HG02943 (cell line): ENCODE measurements at regions not wholly inside any gene's neighbourhood (a gene's known extent, or its start where the extent isn't known, plus 50 kb on each side); places are given as distances from the start of the nearest gene placed in this dataset.

Experiments
- ATAC-seq: cut with Tn5 transposase; IDR thresholded peaks from one replicate; pipeline ENCODE4 v1.9.1; 2021; ENCODE audit warnings: mild to moderate bottlenecking, low read depth, moderate library complexity; ENCODE audit not compliant: unreplicated experiment

DNA sequence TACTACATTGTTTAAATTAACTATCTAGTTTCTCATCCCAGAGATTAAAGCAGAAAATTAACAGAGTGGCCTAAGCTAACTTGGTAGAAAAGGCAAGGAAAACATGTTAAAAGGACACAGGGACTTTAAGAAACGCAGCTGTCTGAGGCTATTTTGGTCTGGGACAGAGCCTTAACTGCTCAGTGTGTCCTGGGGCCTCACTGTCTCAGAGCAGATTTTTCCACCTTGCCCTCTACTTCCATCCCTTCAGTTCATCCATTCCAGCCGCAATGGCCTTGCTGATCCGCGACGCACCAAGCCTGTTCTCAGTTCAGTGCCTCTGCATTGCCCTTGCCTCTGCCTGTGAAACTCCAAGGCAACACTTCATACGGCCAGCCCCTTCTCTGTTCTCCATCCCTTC lies 114.9 kb upstream of the OSR1 start:
- no peak for ATAC-seq

DNA sequence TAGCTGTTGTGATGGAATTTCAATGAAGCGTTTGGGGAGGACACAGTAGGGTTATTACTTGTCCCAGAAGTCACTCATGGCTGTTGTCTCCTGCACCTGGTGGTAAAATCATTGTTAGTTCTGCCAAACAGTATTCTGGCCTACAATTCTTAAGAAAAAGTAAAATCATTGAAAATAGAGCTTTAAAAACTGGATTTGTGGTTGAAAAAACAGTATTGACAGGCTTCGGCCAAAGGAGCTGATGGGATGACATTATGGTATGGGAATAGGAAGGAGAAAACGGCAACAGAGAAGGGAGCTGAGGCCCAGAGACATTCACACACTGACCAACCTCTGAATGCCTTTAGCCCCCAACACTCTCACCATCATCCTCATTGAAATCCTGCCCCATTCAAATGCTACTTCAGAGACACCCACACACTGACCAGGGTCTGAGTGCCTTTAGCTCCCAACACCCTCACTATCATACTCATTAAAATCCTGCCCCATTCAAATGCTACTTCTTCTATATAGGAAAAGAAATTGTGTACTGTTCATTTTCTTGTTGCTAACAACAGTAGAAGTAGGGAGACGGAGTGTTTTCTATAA lies 114.1 kb upstream of the OSR1 start:
- ATAC-seq, result no peak

DNA sequence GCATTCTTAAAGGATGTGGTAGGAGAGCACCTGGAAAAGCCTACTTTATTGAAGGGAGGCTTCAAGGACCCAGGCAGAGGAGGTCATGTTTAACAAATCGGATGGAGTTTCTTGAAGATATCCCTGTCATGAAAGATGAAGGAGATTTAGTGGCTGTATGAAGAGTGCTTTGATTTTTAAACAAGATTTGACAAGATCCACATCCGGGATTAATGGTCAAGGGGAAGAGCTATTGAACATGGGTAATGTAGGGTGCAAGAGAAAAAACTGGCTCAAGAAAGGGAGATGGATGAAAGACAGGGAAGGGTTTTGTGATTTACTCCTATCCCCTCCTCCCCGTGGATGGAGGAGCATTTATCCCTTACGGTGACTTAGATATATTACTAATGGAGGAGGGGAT lies 113.1 kb upstream of the OSR1 start:
- ATAC-seq, result no peak

DNA sequence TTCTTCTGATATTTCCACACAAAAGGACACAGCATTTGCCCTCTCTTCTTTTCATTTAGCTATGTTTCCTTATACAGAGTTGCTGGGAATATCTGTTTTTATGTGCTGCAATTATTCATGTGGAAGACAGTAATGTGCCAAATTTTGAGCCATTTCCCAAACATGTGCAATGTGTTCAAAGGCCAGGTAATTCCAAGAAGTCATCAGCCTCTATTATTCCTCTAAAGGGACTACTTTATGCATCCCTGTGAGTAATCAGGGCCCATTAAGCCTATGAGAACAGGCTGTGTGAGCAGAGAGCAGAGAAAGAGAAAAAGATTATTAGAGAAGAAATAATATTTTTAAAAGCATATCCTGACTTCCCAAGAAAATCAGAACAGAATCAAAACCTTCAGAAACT lies 107.6 kb upstream of the OSR1 start:
- no peak for ATAC-seq

DNA sequence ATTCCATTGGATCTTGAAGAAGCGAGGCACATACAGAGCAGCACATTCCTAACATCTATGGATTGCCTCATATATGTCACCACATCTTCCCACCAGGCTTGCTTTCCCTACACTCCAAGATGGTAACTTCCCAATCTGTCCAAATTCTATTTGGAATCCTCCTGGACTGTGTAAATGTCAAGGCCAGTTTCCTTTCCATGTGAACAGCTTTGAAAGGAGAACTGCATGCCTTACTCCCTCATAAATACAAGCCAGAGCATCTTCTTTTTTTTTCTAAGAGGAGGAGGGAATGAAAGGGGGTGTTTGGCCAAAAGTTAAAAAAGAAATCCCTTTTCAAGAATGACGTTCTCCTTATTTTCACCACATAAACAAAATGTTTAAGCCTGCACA lies 103.8 kb upstream of the OSR1 start:
- ATAC-seq, result no peak

DNA sequence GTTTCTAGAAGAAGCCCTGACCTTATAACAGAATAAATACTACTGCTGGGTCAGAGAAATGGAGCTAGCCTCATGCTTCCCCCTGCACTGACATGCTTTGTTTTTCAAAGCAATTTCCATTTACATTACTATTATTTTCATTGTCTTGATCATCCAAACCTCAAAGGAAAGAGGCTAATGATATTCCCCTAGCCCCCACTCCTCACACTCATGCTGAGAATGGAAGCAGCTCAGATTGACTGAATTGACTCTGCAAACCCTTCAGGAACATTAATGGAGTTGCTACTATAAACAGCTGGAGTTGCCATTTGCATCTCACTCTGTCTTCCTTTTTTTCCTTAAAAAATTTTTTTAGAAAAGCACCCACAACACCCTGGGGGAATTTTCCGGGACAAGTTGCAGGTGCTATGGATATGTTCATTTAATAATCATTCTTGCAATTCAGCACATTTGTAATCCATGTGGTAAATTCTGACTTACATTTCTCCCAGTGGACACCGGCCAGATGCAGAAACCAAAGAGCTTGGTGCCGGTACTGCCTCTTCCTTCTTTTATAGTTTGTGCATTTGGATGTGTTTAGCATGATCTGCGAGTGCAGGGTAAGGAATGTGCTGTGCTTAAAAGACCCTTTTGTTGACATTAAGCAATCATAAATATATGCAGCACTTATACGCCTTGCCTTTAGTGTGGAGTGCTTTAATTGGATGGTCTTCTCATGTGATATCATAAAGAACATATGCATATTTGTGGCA lies 103.3 kb upstream of the OSR1 start:
- no peak for ATAC-seq

DNA sequence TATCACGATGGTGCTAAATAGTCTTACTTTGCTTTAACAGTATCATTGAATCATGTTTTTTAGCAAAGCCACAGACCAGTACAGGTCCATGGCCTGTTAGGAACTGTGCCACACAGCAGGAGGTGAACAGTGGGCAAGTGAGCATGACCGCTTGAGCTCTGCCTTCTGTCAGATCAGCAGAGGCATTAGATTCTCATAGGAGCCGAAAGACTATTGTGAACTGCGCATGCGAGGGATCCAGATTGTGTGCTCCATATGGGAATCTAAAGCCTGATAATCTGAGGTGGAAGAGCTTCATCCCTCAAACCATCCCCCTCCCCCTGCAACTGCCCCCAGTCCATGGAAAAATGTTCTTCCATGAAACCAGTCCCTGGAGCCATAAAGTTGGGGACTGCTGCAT lies 102.3 kb upstream of the OSR1 start:
- no peak for ATAC-seq

DNA sequence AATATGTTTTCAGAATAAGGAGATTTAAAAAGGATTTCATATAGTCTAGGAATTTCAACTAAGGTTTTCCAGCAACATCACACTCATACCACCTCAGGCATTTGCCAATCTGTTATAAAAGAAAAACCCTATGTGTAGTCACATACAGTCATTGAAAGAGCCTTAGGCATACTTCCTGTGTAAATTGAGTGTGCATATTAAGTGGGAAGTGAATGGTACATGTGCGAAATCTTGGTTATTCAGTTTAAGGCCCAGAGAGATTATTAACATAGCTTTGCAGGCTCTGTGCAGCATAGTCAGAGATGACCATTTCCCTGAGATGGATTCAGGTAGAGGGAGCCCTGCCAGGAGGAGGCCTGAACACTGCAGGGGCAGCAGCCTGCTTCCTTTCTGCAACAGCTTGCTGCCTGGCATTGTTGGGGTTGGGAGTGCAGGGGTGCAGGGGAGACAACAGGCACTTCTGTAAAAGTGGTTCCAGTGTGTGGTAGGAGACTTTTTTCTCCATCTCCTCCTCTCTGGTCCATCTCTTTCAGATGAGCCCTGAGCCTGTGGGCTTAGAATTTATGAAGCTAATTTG lies 100.1 kb upstream of the OSR1 start:
- ATAC-seq, result no peak

DNA sequence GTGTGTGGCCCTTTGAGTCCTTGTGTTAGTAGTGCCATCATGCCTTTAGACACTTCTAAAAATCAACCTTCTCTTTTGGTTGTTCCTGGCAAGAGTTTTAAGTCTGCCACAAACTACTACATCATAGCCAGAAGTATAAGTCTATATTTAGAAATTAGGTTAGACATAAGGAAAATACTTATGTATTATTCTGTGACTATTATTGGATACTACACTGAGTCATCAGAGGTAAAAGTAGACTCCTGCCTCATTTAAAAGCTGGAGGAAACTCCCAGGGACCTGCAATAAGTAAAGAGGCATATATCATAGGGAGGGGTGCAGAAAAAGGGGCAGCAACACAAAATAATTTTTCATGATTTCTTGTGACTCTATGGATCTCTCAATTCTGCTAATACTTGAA lies 99.4 kb upstream of the OSR1 start:
- ATAC-seq, result no peak

DNA sequence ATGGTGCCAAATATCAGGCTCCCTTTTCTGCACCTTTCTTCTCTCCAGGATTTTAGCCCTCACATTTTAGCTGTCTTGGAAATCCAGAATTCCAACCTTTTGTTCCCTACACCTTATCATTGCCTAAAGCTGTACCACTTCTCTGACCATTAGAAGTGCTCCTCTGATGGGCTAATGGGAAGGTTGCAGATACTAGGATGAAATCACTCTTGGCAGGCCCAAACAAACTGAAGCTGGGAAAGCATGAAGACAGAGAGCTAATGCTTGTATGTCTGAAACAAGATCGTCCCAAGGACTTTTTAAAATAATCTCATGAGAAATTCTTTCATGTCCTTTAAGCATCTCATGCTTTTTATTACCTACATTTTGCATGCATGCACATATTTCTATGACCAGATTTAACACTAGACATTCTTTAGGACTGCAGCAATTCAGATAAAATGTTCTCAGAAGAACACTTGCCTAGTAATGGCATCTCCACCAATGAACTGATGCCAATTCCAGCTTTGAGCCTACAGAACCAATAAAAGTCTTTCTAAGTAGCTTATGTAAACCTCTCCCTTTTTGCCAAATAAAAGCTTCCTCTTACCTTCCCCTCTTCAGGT lies 98.4 kb upstream of the OSR1 start:
- ATAC-seq, result no peak

DNA sequence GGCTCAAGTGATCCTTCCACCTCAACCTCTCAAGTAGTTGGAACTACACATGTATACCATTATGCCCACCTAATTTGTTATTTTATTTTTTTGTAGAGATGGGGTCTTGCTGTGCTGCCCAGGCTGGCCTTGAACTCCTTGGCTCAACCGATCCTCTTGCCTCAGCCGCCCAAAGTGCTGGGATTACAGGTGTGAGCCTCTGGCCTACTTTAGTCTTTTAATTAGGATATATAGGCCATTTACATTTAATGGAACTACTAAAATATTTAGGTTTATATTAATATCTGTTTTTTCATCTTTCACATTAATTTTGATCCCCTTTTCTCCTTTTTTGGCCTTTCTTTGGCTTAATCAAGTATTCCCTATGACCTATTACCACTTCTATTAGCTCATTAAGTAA lies 95.7 kb upstream of the OSR1 start:
- no peak for ATAC-seq

DNA sequence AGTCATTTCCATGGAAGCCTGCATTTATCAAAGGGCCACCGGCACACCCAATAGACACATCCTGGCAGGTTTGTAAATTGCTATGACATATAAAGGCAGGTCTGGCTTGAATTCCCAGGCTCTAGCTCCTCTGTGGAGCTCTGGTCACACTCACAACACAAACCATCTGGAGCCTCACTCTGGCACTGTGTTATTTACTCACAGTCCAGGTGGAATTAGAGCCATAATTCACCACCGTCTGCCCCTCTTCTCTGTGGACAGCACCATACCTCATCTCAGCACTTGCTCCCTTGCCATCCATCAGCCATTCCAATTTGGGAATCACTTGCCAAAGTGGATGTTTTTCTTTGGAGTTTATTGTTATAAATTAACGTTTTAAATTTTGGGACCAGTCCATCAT lies 84.3 kb upstream of the OSR1 start:
- ATAC-seq, result no peak

DNA sequence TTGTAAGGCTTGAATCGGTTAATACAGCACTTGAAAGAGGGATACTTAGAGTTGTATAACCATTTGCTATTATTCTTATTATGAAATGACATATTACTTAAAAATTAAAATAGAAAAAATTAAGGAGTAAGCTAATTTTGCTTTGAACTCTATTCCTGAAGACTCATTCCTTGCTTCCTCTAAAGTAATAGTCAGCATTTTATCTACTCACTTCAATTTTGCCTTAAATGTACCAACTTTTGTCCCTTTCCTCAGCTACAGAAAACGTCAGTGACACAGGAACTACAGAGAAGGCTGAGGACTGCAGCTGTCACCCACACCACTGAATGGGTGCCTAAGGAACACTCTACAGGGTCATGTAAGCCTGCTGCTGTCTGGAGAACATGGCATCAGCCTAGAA lies 80.7 kb upstream of the OSR1 start:
- no peak for ATAC-seq

DNA sequence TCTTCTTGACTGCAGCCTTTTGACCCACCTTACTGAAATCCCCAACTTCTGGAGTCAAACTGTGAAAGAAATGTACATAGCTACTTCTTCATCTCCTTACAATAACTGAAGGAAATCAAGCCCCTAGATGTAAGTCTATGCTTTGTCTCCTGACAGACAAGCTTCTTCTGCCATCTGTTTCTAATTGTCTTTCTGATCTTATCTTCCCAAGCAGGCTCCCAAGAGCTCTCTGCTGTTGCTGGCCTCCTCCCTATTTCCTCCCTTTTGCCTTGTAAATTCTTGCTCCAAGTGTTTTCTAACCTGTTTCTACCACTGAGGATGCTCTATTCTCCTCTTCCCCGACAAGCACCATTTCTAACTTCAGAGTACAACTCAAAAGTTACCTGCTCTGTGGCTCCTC lies 77.4 kb upstream of the OSR1 start:
- no peak for ATAC-seq

DNA sequence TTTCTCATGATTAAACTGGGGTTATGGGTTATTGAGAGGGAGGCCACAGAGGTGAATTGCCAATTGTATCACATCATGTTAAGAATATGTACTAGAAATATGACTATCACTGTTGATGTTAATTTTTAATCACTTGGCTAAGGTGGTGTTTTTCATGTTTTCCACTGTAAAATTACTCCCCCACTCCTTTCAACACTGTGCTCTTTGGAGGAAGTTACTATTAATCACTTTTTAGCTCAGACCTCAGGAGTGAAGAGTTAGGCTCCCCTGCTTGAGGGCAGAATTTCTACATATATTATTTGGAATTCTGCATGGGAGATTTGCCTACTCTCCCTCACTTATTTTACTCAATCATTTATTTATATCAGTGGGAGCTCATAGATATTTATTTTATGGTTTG lies 76.0 kb upstream of the OSR1 start:
- ATAC-seq, result no peak

DNA sequence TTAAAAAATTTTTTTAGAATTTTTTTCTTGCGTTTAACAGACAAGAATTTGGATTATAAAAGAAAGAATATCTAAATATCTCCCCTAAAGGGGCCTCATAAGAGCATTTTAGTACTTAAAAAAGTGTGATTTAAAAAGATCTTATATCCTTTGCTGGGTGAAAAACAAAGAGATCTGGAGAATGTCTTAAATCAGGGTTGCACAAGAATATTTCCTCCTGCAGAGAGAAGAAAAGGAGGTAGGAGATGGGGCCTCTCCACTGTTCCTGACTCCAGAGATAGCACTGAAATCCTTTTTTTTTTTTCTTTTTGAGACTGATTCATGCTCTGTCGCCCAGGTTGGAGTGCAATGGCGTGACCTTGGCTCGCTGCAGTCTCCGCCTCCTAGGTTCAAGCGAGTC lies 68.5 kb upstream of the OSR1 start:
- ATAC-seq, result no peak

DNA sequence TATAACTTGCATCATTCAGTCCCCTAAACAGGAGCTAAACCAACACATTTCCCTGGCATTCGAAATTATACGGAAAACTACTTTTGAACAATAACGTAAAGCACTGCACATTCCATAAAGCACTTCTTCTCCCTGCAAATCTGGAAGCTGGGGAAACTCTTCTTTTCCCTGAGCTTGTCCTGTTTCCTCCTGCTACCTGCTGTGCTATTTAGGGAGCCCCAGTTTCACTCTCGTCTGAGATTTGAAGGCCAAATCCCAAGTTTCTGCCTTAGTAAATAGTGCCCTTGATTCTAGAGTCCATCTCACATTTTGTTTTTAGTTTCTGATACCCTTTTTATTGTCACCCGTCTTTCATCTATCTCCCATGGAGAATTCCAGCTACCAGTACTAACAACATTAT lies 67.7 kb upstream of the OSR1 start:
- ATAC-seq, result no peak

DNA sequence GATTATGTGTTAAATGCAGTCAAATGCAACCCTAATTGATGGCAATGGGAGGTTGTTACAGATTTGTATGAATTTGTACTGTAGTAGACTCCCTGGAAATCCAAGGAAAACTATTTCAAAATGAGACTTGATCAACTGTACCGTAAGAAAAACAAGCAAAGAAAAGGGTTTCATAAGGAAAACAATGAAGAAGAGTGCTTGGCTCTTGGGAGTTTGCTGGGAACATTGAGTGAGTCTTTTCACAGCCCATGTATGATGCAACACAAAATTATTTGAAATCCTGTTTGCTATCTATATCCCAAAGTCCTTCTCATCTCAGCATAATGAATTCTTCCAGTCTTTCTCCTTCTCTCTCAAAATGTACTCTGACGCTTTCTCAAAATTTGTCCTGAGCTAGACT lies 67.0 kb upstream of the OSR1 start:
- no peak for ATAC-seq

DNA sequence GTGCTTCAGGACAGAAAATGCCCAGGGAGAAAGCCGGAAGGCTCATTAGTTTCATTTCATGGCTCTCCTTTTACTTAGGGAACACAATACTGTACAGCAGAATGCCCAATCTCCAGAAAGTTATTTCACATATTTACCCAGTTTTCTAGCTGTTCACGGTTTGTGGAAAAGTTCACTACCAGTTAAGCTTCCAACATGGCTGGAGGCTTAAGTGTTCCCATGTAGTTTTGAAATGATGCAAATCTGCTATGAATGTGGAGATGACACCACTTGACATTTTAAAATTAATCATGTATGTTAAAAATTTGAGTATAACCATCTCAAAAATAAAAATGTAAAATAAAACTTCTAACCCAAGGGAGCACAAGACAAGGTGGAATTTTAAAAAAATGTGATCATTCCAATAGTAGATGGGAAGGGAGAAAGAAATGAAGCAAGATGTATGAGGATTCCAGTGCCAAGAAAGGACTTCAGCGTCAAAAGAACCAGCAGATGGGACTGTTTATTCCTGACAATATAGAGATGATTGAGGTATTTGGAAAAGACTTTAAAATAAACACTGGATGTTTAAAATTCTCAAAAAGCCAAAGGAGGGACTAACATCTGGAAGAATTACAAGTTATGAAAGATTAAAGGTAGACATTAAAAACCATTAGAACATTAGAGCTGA lies 60.9 kb upstream of the OSR1 start:
- ATAC-seq, result no peak

DNA sequence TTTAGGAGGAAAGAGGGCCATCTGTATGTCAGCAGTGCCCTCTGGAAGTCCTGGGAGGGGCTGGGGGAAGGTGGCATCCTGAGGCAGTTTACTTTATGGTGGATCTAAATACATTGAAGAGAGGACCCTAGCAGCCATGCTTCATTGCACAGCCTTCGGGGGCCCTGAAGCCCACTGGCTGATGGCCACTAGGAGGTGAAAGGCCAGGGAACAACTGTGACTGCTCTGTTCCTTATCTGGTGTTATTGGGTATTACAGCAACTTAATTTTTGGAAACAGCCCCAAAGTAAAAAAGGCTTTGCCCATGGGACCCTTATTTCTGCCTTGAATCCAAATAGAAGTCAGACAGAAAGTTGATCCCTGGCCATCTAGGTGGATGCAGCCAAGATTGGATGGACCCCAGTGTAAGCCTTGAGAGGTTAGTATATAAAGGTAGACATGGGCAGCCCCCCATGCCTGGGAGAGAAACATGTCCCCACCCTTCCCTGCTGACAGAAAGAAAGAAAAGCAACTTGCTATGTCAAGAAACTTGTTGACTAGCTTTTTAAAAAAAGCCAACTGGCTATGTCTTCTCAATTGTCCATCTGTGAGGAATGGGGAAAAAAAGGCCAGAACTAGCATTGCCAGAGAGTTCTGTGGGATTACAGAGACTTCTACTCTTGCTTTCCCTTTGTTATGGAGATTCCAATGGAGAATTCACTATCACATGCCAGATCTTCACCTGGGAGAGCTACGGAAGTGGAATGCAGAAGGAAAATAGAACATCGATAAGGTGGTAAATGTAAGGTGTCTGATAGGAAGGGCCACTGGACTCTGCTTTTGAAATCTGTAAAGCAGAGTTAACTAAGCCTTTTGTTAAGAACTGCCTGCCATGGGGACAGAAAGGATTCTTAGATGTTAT lies 58.6 kb upstream of the OSR1 start:
- ATAC-seq, result no peak
